Kidney (tissue), 13 donors: ENCODE measurements at regions not wholly inside any gene's neighbourhood (a gene's known extent, or its start where the extent isn't known, plus 50 kb on each side); places are given as distances from the start of the nearest gene placed in this dataset.
A peak's percentile ranks its signal among the peaks of the same experiment; 100 is the strongest.

Experiments used
- DNase-seq, 5 donors: peaks; one replicate each; pipeline ENCODE4 v3.0.0-alpha.2; 2013 to 2020
- FAIRE-seq: peaks from 2 replicates; lab custom pipeline; 2012; peaks lifted over from hg19 to GRCh38; lab: Jason Lieb, UNC
- H3K27ac ChIP-seq, 2 donors: one replicate each; pipeline ENCODE4 v1.7.0; 2013; ENCODE audit warnings: low read depth in 2 of 2, low read length in 2 of 2, inconsistent platforms in 1 of 2
- H3K27me3 ChIP-seq: one replicate; pipeline ENCODE4 v1.7.1; 2013; ENCODE audit warnings: low read length, inconsistent platforms; ENCODE audit not compliant: control insufficient read depth, insufficient read depth
- H3K36me3 ChIP-seq, 3 donors: one replicate each; pipeline versions ENCODE4 v1.7.0 to v1.7.1; 2013; ENCODE audit warnings: low read length in 3 of 3, control low read depth in 1 of 3, inconsistent platforms in 1 of 3; ENCODE audit not compliant: insufficient read depth in 3 of 3, control insufficient read depth in 2 of 3
- H3K4me1 ChIP-seq, 3 donors: one replicate each; pipeline versions ENCODE4 v1.7.0 to v1.7.1; 2013; ENCODE audit warnings: low read length in 3 of 3, inconsistent platforms in 1 of 3, low read depth in 1 of 3; ENCODE audit not compliant: control insufficient read depth in 2 of 3, insufficient read depth in 2 of 3
- H3K4me3 ChIP-seq, 3 donors: one replicate each; pipeline versions ENCODE4 v1.7.0 to v1.8.1; 2013; ENCODE audit warnings: low read length in 3 of 3, control low read depth in 1 of 3, inconsistent platforms in 1 of 3
- H3K9ac ChIP-seq, 3 donors: one replicate each; pipeline versions ENCODE4 v1.7.0 to v1.7.1; 2013; ENCODE audit warnings: low read length in 3 of 3, control low read depth in 1 of 3, inconsistent platforms in 1 of 3
- H3K9me3 ChIP-seq, 3 donors: one replicate each; pipeline versions ENCODE4 v1.7.0 to v1.7.1; 2013; ENCODE audit warnings: low read length in 3 of 3, control low read depth in 1 of 3, inconsistent platforms in 1 of 3; ENCODE audit not compliant: control insufficient read depth in 2 of 3, insufficient read depth in 1 of 3
- intact Hi-C: fragments of 100-400 bp; cut with DNase I; formaldehyde crosslinking; loops from one replicate; pipeline ENCODE4 v1.11.1; 2022
- TF ChIP-seq, protein P1 (sequence below): IDR thresholded peaks from 3 replicates; pipeline ENCODE4 v1.5.1; 2012; ENCODE audit warnings: mild to moderate bottlenecking, moderate library complexity, borderline replicate concordance; ENCODE audit not compliant: insufficient read depth; ENCODE audit errors: extremely low read depth
- donor health status: control.
- donor health status: control.
- donor health status: control.
- donor health status: control.
- donor health status: control.
- donor health status: DM: yes; HTN: yes; CAD: no.
- donor health status: Normal renal cell carcinoma (clear cell type).

DNA sequence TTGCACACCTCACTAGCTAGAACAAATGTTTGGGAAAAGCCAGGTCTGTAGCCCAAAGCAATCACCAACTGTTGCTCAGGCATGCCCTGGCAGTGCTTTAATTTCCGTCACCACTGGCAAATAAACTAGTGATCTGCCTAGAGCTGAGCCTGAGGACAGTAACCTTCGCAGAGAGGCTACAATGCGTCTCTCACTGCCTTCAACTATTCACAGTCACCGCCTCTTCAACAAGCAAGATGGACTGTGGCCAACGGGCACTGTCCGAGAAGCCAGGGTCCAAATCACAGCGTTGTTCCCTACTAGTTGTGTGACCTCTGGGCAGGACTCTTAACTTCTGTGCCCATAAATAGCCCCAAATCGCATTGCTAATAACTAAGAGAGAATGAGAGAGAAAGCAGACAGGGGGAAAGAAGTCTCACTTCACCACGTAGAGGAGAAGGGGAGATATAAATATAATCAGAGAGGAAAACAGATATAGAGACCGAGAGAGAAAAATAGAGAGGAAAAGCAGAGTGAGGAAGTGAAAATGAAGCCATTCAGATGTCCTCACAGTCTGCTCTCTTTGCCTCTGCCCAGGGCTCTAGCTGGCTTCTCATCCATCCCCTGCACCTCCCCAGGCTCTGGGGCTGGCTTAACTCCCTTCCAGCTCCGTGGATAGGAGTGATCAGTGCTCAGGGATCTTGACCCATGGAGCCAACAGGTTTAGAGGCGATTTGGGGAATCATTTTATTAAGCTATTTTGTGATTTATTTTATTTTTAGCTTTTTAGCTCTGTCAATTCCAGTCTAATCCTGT is 157.9 kb downstream of the ZDHHC21 start:
- Histone ChIP-seq H3K4me3 (no peak overlapping the region), H3K27me3 (no peaks in the 10 kb centered on the region), H3K4me1 (no peaks in the 10 kb centered on the region), H3K9ac (no peak overlapping the region), H3K9me3 (no peaks in the 10 kb centered on the region), H3K27ac (no peak overlapping the region), H3K36me3 (no peaks in the 10 kb centered on the region)
- DNase-seq = no peak
- FAIRE-seq = no peak
- TF ChIP-seq, protein P1, sequence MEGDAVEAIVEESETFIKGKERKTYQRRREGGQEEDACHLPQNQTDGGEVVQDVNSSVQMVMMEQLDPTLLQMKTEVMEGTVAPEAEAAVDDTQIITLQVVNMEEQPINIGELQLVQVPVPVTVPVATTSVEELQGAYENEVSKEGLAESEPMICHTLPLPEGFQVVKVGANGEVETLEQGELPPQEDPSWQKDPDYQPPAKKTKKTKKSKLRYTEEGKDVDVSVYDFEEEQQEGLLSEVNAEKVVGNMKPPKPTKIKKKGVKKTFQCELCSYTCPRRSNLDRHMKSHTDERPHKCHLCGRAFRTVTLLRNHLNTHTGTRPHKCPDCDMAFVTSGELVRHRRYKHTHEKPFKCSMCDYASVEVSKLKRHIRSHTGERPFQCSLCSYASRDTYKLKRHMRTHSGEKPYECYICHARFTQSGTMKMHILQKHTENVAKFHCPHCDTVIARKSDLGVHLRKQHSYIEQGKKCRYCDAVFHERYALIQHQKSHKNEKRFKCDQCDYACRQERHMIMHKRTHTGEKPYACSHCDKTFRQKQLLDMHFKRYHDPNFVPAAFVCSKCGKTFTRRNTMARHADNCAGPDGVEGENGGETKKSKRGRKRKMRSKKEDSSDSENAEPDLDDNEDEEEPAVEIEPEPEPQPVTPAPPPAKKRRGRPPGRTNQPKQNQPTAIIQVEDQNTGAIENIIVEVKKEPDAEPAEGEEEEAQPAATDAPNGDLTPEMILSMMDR = no peak
- intact Hi-C loops = no loop called here

DNA sequence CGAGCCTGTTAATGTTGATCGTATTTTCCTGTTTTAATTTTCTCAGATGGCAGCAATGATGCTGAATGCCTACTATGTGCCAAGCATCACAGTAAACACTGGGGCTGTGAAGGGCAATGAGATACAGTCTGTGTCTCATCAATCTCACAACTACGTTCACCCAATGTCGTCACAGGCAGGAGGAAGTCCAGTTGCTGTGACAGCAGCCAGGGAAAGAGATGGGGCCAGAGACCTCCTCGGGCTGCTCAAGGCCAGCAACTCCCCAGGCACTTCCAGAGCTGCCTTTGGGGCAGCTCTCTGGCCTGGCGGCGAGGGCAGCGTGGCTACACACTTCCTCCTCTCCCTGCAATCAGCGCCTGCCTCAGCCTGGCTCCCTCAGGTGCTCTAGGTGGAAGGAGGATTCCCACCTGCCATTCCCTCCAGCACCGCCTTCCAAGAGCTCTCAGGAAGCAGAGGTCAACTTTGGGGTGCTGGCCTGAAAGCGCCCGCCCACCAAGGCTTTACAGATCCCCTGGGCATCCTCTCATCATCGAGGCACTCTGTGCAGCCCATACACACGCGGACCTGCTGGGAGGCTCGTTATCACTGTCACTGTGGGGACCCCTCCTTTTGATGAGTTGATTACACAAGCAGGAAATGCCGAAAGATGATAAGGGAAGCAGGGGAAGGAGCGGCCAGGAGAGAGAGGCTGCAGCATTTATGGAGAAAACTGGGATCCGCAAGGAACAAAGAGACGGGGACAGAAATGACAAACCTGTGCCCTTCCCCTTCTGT is 159.2 kb downstream of the ZDHHC21 start:
- FAIRE-seq = no peak
- Histone ChIP-seq H3K4me1 (no peaks in the 10 kb centered on the region), H3K4me3 (no peak overlapping the region)

DNA sequence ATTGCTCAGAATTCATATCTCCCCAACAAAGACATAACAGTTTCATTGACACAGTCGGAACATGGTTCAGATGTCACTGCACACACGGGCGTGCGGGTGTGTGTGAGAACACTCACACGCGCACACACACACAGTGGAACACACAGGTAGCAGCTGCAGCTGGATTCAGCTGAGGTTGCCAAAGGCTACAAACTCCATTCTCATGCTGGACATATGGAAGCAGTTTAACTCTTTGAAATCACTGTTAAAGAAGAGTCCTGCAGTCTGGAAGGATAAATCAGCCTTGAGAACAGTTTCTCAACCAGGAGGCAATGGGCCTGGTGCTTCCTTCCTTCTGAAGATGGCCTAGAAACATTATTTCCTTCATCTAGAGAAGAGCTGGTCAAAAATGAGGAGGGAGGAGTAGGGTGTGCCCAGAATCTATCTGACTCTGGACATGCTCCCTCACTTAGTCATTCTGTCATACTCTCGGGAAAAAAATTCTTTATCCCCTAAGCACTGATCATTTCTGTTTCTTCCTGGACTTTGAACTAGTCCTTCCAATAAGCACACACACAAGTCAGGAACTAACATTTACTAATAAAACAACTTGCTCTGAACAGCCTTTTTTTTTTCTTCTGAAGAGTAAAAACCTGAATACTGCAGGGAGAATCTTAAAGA is 160.6 kb downstream of the ZDHHC21 start:
- TF ChIP-seq, protein P1 = no peak
- DNase-seq (peak in 1 of 5 donors; percentile 19), FAIRE-seq (no peak)
- Histone ChIP-seq H3K4me3 (no peak overlapping the region), H3K9ac (no peak overlapping the region), H3K9me3 (no peaks in the 10 kb centered on the region), H3K27ac (no peak overlapping the region), H3K4me1 (no peaks in the 10 kb centered on the region), H3K36me3 (no peaks in the 10 kb centered on the region), H3K27me3 (no peaks in the 10 kb centered on the region)
- intact Hi-C loops = no loop called here

More for the DNA sequence above, 159.2 kb downstream of the ZDHHC21 start:
- H3K27ac ChIP-seq = no peak overlapping the region
- H3K36me3 ChIP-seq = no peaks in the 10 kb centered on the region
- no peaks in the 10 kb centered on the region for H3K9me3 ChIP-seq
- peak in 1 of 5 donors; percentile 54 for DNase-seq
- TF ChIP-seq, protein P1 = no peak
- H3K9ac ChIP-seq = no peak overlapping the region
- H3K27me3 ChIP-seq = no peaks in the 10 kb centered on the region
- intact Hi-C loops = no loop called here
